Activated T-helper 2 cell treated with anti-CD3 and anti-CD28 coated beads, Interferon-gamma antibody, Interleukin-2, Interleukin-4, amounts not matched to agents 10 μg/mL and 5 μg/mL and 100 μg/mL, durations not matched to agents 14 hours and 24 hours and 36 hours (primary cell): ENCODE measurements at regions not wholly inside any gene's neighbourhood (a gene's known extent, or its start where the extent isn't known, plus 50 kb on each side); places are given as distances from the start of the nearest gene placed in this dataset.
"Not testable (repeated sequence)": the region's sequence is repeated elsewhere in the genome, so short reads cannot be mapped to it uniquely, and the experiment has no call there.

Experiments
- DNase-seq: peaks from one replicate; pipeline ENCODE4 v3.0.0; 2021; ENCODE audit warnings: low spot score
- H3K27ac Mint-ChIP-seq: one replicate; pipeline ENCODE4 v1.8.0; 2021; ENCODE audit warnings: mixed read lengths
- H3K27me3 Mint-ChIP-seq: one replicate; pipeline ENCODE4 v1.8.0; 2021; ENCODE audit warnings: low read depth, mixed read lengths
- H3K36me3 Mint-ChIP-seq: one replicate; pipeline ENCODE4 v1.8.0; 2021; ENCODE audit warnings: low read depth, mixed read lengths
- H3K4me1 Mint-ChIP-seq: one replicate; pipeline ENCODE4 v1.8.0; 2021; ENCODE audit warnings: low read depth, mixed read lengths
- H3K4me3 Mint-ChIP-seq: one replicate; pipeline ENCODE4 v1.8.0; 2021; ENCODE audit warnings: low read depth, mild to moderate bottlenecking, moderate library complexity, mixed read lengths
- H3K9me3 Mint-ChIP-seq: one replicate; pipeline ENCODE4 v1.8.0; 2021; ENCODE audit warnings: mixed read lengths
- intact Hi-C: fragments of 100-400 bp; cut with micrococcal nuclease; formaldehyde crosslinking; loops from one replicate; pipeline ENCODE4 v1.15.1; 2023

DNA sequence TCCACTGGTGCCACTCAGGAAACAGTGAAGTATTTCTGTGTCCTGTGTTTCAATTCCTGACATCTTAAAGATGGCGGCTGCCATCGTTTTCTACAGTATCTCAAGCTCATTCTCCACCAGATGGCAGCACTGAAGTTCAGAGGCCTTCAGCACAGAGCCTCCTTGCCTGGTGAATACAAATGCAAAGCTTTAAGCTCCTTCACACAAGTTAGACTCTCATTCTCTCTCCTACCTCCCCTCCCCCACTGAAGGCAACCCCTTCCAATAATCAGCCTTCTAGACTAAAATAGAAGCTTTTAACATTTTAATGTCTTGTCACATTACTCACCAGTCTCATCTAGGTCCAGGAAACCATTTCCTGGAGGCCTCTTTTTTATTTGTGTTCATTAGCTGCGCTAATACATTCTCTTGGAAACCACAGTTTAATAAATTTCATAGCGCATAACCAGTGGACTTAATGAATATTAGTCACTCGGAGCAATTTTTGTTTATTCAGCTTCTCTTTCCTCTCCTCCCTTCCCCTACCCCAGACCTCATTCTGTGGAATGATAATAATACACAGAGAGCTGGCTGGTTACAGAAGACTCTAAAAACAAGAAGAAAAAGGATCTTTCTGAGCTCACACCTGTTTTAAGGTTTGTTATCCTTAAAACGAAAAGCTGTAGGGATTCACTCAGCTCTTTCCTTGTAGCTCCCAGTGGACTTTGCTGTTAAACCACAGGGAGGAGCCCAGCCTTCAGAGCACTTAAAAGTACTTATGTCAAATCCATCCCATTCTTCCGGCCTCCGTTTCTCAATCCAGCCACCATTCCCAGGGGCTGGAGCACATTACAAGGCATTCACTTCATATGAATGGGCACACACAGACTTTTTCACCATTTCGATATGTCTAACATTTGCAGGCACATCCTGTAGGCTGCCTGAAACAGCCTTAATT is 384.9 kb downstream of the HLX start:
- DNase-seq = peak; percentile 13
- H3K27ac Mint-ChIP-seq = no peak overlapping the region
- no peaks in the 10 kb centered on the region for H3K27me3 Mint-ChIP-seq
- intact Hi-C loops = loop anchor here (2.0 to 10.0 kb wide), 2 partner anchors 171 to 1191 kb away; no protein-coding TSS in a partner anchor
- H3K4me3 Mint-ChIP-seq = no peak overlapping the region
- no peaks in the 10 kb centered on the region for H3K36me3 Mint-ChIP-seq
- peaks cover 1% of the 10 kb centered on the region for H3K9me3 Mint-ChIP-seq
- H3K4me1 Mint-ChIP-seq = no peaks in the 10 kb centered on the region

GRCh38 chr1:221264848-221265247 is 385.6 kb downstream of the HLX start:
- Mint-ChIP-seq H3K4me3 (no peak overlapping the region), H3K27me3 (no peaks in the 10 kb centered on the region), H3K9me3 (no peaks in the 10 kb centered on the region), H3K27ac (no peak overlapping the region), H3K4me1 (no peaks in the 10 kb centered on the region), H3K36me3 (no peaks in the 10 kb centered on the region)
- no peak for DNase-seq
- intact Hi-C loops = loop anchor here (2.0 to 10.0 kb wide), 2 partner anchors 170 to 1190 kb away; no protein-coding TSS in a partner anchor

DNA sequence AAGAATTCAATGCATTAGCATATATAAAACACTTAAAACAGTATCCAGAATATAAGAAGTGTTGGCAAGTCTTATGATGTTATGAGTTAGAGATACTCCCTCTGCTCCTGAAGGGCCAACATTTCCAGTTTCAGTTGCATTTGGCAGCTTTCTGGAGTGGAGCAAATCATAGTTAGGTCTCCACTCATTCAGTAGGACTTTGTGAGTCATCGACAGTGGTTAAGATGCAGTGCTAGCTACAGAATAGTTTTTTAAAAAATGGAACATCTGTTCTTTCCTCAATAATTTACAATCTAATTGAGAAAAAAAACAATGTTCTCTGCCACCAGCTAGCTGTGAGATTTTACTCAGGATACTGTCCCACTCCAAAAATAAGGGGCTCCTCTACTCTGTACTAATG is 389.1 kb downstream of the HLX start:
- intact Hi-C loops = loop anchor here (10.0 kb wide), 1 partner anchor 1187 kb away; no protein-coding TSS in a partner anchor
- Mint-ChIP-seq H3K36me3 (no peaks in the 10 kb centered on the region), H3K27me3 (no peaks in the 10 kb centered on the region), H3K4me1 (no peaks in the 10 kb centered on the region), H3K27ac (no peak overlapping the region), H3K9me3 (no peaks in the 10 kb centered on the region), H3K4me3 (no peak overlapping the region)
- no peak for DNase-seq

DNA sequence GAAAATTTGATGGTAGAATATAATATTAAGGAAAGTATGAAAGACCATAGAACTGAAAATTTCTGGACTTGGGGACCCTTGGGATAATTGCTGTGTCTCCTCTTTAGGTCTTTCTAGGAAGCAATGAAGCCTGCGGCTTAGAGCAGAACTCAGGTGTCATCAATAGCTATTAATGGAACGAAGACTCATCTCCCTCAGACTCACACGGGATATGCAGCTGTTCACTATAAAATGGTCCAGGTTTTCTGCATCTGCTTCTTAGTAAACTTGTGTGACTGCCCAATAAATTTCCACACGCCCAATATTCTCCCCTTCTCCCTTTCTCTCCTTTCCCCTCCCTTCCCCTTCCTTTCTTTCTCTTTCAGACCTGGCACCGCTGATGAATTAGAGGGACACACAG is 392.5 kb downstream of the HLX start:
- no peak overlapping the region for H3K4me3 Mint-ChIP-seq
- H3K9me3 Mint-ChIP-seq = no peaks in the 10 kb centered on the region
- no peak overlapping the region for H3K27ac Mint-ChIP-seq
- DNase-seq = no peak
- H3K27me3 Mint-ChIP-seq = no peaks in the 10 kb centered on the region
- H3K36me3 Mint-ChIP-seq = no peaks in the 10 kb centered on the region
- no peaks in the 10 kb centered on the region for H3K4me1 Mint-ChIP-seq
- intact Hi-C loops = no loop called here

DNA sequence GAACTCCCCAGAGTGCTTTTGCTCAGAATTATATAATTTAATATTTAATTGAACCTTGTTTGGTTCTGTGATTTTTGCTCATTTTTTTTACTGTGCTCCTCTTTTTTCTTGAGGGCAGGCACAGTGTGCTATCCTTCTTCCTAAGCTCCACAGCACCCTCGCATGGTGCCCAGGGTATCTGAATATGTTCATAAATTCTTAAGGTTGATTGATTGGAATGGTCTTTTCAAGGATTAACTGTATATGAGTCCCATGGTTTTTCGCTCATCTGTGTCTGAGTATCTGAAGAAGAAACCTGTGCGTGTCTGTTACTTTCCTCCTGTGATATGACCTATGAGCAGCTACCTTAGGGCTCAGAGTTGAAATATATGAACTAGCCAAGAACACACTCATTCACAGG is 393.7 kb downstream of the HLX start:
- Mint-ChIP-seq H3K9me3 (no peaks in the 10 kb centered on the region), H3K36me3 (no peaks in the 10 kb centered on the region), H3K27ac (no peak overlapping the region), H3K4me3 (no peak overlapping the region), H3K27me3 (no peaks in the 10 kb centered on the region), H3K4me1 (no peaks in the 10 kb centered on the region)
- no peak for DNase-seq
- intact Hi-C loops = no loop called here

DNA sequence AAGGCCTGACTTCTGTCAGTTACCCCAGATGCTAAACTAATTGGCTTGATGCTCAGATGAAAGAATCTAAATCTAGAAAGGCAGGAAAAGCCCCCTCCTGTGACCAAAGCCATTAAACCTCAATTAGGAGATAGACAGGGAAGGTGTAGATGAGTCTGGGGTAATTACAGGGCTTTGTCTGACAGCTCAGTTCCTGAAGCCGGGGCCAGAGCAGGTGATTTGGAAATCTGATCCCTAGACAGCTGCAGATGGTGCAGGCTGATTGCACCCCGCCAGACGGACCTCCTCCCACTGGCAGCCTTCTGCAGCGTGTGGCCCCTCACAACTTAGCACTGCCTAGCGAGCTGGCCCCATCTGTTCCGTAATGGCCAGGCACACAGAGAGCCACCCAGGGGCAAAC is 395.1 kb downstream of the HLX start:
- H3K27me3 Mint-ChIP-seq = no peaks in the 10 kb centered on the region
- H3K4me3 Mint-ChIP-seq = no peak overlapping the region
- intact Hi-C loops = no loop called here
- no peaks in the 10 kb centered on the region for H3K4me1 Mint-ChIP-seq
- DNase-seq = no peak
- H3K27ac Mint-ChIP-seq = no peak overlapping the region
- H3K36me3 Mint-ChIP-seq = no peaks in the 10 kb centered on the region
- H3K9me3 Mint-ChIP-seq = no peaks in the 10 kb centered on the region

DNA sequence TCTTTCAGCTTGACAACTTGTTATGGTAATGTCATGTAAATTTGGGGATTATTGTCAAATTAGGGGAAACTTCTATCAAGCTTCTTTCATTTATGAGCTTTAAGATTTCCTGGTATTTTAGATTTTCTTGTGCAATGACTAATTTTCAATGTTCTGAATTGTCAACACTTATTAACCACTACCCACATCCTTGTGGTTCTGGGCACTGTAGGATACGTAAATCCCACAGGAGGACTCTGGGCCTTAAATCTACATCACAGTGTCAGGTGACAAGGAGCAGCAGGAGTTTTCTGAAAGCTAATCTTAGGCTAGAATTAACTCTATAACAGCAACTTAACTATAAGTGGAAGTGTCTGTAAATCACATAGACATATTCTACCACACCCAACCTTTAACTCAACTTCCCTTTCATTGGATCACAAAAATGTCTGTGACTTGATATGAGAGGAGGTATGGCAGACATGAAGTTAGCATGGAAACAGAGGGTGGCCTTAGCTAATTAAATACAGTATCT is 397.7 kb downstream of the HLX start:
- Mint-ChIP-seq H3K4me1 (no peaks in the 10 kb centered on the region), H3K4me3 (no peak overlapping the region), H3K27me3 (no peaks in the 10 kb centered on the region), H3K36me3 (no peaks in the 10 kb centered on the region), H3K9me3 (no peaks in the 10 kb centered on the region), H3K27ac (no peak overlapping the region)
- DNase-seq = no peak
- intact Hi-C loops = no loop called here

DNA sequence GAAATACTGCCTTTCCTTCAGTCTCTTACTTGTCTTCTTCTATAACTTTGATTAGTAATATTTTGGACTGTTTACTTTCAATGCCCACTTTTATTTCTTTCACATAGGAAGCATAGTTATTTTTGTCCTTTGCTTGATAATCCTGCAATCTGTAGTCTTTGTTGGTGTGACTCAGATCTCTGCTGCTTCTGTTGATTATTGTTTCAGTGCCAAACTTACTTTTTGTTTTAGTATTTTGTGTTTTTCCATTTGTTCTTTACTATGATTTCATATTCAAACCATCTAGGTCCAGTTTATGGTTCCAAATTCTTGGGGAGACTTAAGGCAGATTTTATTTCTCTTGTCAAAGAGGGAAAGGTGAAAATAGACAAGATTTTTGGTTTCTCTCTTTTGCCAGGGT is 399.9 kb downstream of the HLX start:
- intact Hi-C loops = no loop called here
- H3K4me1 Mint-ChIP-seq = no peaks in the 10 kb centered on the region
- H3K27me3 Mint-ChIP-seq = no peaks in the 10 kb centered on the region
- H3K9me3 Mint-ChIP-seq = no peaks in the 10 kb centered on the region
- H3K27ac Mint-ChIP-seq = no peak overlapping the region
- no peak overlapping the region for H3K4me3 Mint-ChIP-seq
- H3K36me3 Mint-ChIP-seq = no peaks in the 10 kb centered on the region
- no peak for DNase-seq

DNA sequence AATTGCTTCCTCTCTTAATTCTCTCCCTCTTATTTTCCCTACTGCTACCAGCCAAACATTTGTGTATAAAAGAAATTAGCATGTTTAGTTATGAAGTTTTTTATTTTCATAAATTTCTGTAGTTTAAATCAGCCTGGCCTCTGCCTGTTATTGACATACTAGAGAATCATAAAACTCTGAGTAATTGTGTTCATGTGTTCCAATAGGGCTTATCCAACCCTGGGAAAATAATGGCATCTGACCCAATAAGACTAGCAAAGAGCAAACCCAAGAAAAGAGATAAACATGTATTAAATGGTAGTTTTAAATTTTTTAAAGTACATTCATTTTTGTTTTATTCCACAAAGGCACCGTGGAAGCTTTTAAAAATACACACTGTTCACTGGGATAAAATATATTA is 404.3 kb downstream of the HLX start:
- H3K36me3 Mint-ChIP-seq = no peaks in the 10 kb centered on the region
- no peaks in the 10 kb centered on the region for H3K4me1 Mint-ChIP-seq
- no peak overlapping the region for H3K4me3 Mint-ChIP-seq
- intact Hi-C loops = no loop called here
- no peak overlapping the region for H3K27ac Mint-ChIP-seq
- no peaks in the 10 kb centered on the region for H3K9me3 Mint-ChIP-seq
- DNase-seq = no peak
- H3K27me3 Mint-ChIP-seq = no peaks in the 10 kb centered on the region

DNA sequence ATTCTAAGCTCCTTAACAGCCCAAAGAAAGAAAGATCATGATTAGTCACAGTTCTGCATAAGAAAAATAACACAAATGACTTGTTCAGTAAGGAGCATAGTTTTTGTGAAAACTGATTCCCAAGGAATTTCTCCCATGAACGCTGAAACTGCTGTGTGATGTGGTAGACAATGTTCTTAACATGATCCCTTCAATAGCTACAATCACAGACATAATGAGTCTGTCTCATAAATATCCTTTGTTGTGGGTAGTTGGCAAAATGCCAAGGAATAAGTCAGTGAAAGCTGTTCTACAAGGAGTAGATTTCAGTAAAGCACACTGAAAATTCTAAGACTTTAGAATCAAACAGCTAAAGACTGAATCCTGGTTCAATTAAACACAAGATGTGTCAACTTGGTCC is 404.8 kb downstream of the HLX start:
- Mint-ChIP-seq H3K27me3 (no peaks in the 10 kb centered on the region), H3K36me3 (no peaks in the 10 kb centered on the region), H3K4me3 (no peak overlapping the region), H3K9me3 (no peaks in the 10 kb centered on the region), H3K4me1 (no peaks in the 10 kb centered on the region), H3K27ac (no peak overlapping the region)
- intact Hi-C loops = no loop called here
- DNase-seq = no peak

- H3K36me3 Mint-ChIP-seq, H3K27me3 Mint-ChIP-seq, H3K9me3 Mint-ChIP-seq, DNase-seq, H3K27ac Mint-ChIP-seq, intact Hi-C loops, H3K4me3 Mint-ChIP-seq, H3K4me1 Mint-ChIP-seq: not testable (repeated sequence)
Observed at GRCh38 chr1:221284991-221285390, 405.7 kb downstream of the HLX start.

- H3K9me3 Mint-ChIP-seq, H3K36me3 Mint-ChIP-seq, H3K27me3 Mint-ChIP-seq, DNase-seq, intact Hi-C loops, H3K4me1 Mint-ChIP-seq, H3K4me3 Mint-ChIP-seq, H3K27ac Mint-ChIP-seq: not testable (repeated sequence)
Observed at GRCh38 chr1:221285458-221286210, 406.4 kb downstream of the HLX start.

DNA sequence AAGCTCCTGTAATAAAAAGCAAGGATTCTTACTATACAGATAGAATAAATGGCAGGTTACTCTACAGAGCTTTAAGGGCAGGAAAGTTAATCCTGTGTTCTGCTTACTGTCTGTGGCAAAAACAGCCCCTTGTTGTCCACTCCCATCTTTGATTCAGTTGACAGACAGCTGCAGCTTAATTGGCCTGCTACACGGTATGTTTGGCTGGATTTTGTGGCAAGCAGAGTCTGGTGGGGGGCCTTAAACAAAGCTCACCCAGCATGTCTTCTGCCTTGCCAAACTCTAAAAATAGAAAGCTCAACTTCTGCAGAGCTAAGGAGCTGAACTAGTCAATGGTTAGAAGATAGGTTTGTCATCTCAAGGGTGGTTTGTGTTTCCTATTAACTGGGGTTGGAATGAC is 407.2 kb downstream of the HLX start:
- Mint-ChIP-seq H3K4me1 (peaks cover 3% of the 10 kb centered on the region), H3K27me3 (no peaks in the 10 kb centered on the region), H3K4me3 (no peak overlapping the region), H3K36me3 (no peaks in the 10 kb centered on the region), H3K9me3 (no peaks in the 10 kb centered on the region), H3K27ac (no peak overlapping the region)
- no peak for DNase-seq
- intact Hi-C loops = no loop called here
